Activated CD4-positive, alpha-beta memory T cell treated with anti-CD3 and anti-CD28 coated beads for 36 hours (primary cell): ENCODE measurements at regions not wholly inside any gene's neighbourhood (a gene's known extent, or its start where the extent isn't known, plus 50 kb on each side); places are given as distances from the start of the nearest gene placed in this dataset.

ENCODE experiments used
- CTCF ChIA-PET: fragments of 350-600 bp; sonication (Branson Sonifier 250); formaldehyde crosslinking; loops from one replicate; lab custom pipeline; 2021; ENCODE audit warnings: antibody characterized with exemption, inconsistent platforms; lab: Charles Lee
- POLR2A ChIA-PET: fragments of 350-600 bp; sonication (Branson Sonifier 250); formaldehyde crosslinking; loops from one replicate; lab custom pipeline; 2021; ENCODE audit warnings: antibody characterized with exemption; lab: Charles Lee
- DNase-seq: peaks from one replicate; pipeline ENCODE4 v3.0.0-alpha.2; 2020
- H3K27ac Mint-ChIP-seq: one replicate; pipeline ENCODE4 v1.8.0; 2021; ENCODE audit warnings: mixed read lengths
- H3K27me3 Mint-ChIP-seq: one replicate; pipeline ENCODE4 v1.8.0; 2021; ENCODE audit warnings: mixed read lengths
- H3K36me3 Mint-ChIP-seq: one replicate; pipeline ENCODE4 v1.8.0; 2021; ENCODE audit warnings: mixed read lengths
- H3K4me1 Mint-ChIP-seq: one replicate; pipeline ENCODE4 v1.8.0; 2021; ENCODE audit warnings: low read depth, mixed read lengths
- H3K4me3 Mint-ChIP-seq: one replicate; pipeline ENCODE4 v1.8.0; 2021; ENCODE audit warnings: mild to moderate bottlenecking, mixed read lengths
- H3K9me3 Mint-ChIP-seq: one replicate; pipeline ENCODE4 v1.8.0; 2021; ENCODE audit warnings: mixed read lengths
- intact Hi-C: fragments of 100-400 bp; cut with micrococcal nuclease; formaldehyde crosslinking; loops from one replicate; pipeline ENCODE4 v1.15.1; 2023

- Mint-ChIP-seq H3K4me3 (no peak overlapping the region), H3K36me3 (no peaks in the 10 kb centered on the region), H3K4me1 (no peaks in the 10 kb centered on the region), H3K9me3 (peaks cover 3% of the 10 kb centered on the region), H3K27ac (no peak overlapping the region), H3K27me3 (peaks cover 27% of the 10 kb centered on the region)
- CTCF ChIA-PET = interaction anchor here (1.7 kb wide), 1 partner anchor 17 kb away, joined by 5 read pairs; no protein-coding TSS in a partner anchor
- intact Hi-C loops = no loop called here
- DNase-seq = no peak
- POLR2A ChIA-PET = no interaction called here
These were observed 505.4 kb downstream of the BRD1 start for GRCh38 chr22:49322231-49322630.

GRCh38 chr22:49321477-49322055 is 506.1 kb downstream of the BRD1 start:
- no peak for DNase-seq
- H3K27me3 Mint-ChIP-seq = peaks cover 27% of the 10 kb centered on the region
- intact Hi-C loops = no loop called here
- no peaks in the 10 kb centered on the region for H3K36me3 Mint-ChIP-seq
- H3K27ac Mint-ChIP-seq = no peak overlapping the region
- ChIA-PET POLR2A (no interaction called here), CTCF (interaction anchor here (1.7 kb wide), 1 partner anchor 16 kb away, joined by 5 read pairs; no protein-coding TSS in a partner anchor)
- no peak overlapping the region for H3K4me3 Mint-ChIP-seq
- no peaks in the 10 kb centered on the region for H3K9me3 Mint-ChIP-seq
- H3K4me1 Mint-ChIP-seq = no peaks in the 10 kb centered on the region

GRCh38 chr22:49320714-49321476 is 506.8 kb downstream of the BRD1 start:
- intact Hi-C loops = no loop called here
- DNase-seq = no peak
- CTCF ChIA-PET = interaction anchor here (1.7 kb wide), 1 partner anchor 16 kb away, joined by 5 read pairs; no protein-coding TSS in a partner anchor
- Mint-ChIP-seq H3K4me1 (no peaks in the 10 kb centered on the region), H3K27ac (no peak overlapping the region), H3K4me3 (no peak overlapping the region), H3K9me3 (no peaks in the 10 kb centered on the region), H3K36me3 (no peaks in the 10 kb centered on the region), H3K27me3 (peaks cover 27% of the 10 kb centered on the region)
- POLR2A ChIA-PET = no interaction called here

GRCh38 chr22:49317369-49317768 is 510.3 kb downstream of the BRD1 start:
- ChIA-PET CTCF (interaction anchor here (0.8 kb wide), 2 partner anchors 12 to 76 kb away, joined by 3 to 5 read pairs; no protein-coding TSS in a partner anchor), POLR2A (no interaction called here)
- H3K4me3 Mint-ChIP-seq = no peak overlapping the region
- H3K9me3 Mint-ChIP-seq = no peaks in the 10 kb centered on the region
- H3K27ac Mint-ChIP-seq = no peak overlapping the region
- H3K36me3 Mint-ChIP-seq = no peaks in the 10 kb centered on the region
- DNase-seq = no peak
- peaks cover 20% of the 10 kb centered on the region for H3K27me3 Mint-ChIP-seq
- H3K4me1 Mint-ChIP-seq = no peaks in the 10 kb centered on the region
- intact Hi-C loops = no loop called here

- no peaks in the 10 kb centered on the region for H3K36me3 Mint-ChIP-seq
- intact Hi-C loops = no loop called here
- DNase-seq = no peak
- no peak overlapping the region for H3K4me3 Mint-ChIP-seq
- no peaks in the 10 kb centered on the region for H3K4me1 Mint-ChIP-seq
- H3K9me3 Mint-ChIP-seq = no peaks in the 10 kb centered on the region
- no peak overlapping the region for H3K27ac Mint-ChIP-seq
- peaks cover 1% of the 10 kb centered on the region for H3K27me3 Mint-ChIP-seq
- CTCF ChIA-PET = no interaction called here
- POLR2A ChIA-PET = no interaction called here
These were observed 515.1 kb downstream of the BRD1 start for GRCh38 chr22:49312601-49313000.

- CTCF ChIA-PET = no interaction called here
- Mint-ChIP-seq H3K36me3 (no peaks in the 10 kb centered on the region), H3K9me3 (no peaks in the 10 kb centered on the region), H3K4me3 (no peak overlapping the region), H3K27ac (no peak overlapping the region), H3K4me1 (no peaks in the 10 kb centered on the region), H3K27me3 (peaks cover 6% of the 10 kb centered on the region)
- intact Hi-C loops = no loop called here
- DNase-seq = no peak
- POLR2A ChIA-PET = no interaction called here
These were observed 517.3 kb downstream of the BRD1 start for GRCh38 chr22:49310354-49310753.

GRCh38 chr22:49308300-49308699 is 519.4 kb downstream of the BRD1 start:
- CTCF ChIA-PET = no interaction called here
- intact Hi-C loops = no loop called here
- no peaks in the 10 kb centered on the region for H3K9me3 Mint-ChIP-seq

GRCh38 chr22:49307870-49308269 is 519.8 kb downstream of the BRD1 start:
- Mint-ChIP-seq H3K4me3 (no peak overlapping the region), H3K9me3 (no peaks in the 10 kb centered on the region), H3K4me1 (no peaks in the 10 kb centered on the region), H3K36me3 (no peaks in the 10 kb centered on the region), H3K27ac (no peak overlapping the region), H3K27me3 (peaks cover 18% of the 10 kb centered on the region)
- POLR2A ChIA-PET = no interaction called here
- DNase-seq = no peak
- intact Hi-C loops = no loop called here
- CTCF ChIA-PET = no interaction called here

More at GRCh38 chr22:49308300-49308699, 519.4 kb downstream of the BRD1 start:
- H3K4me1 Mint-ChIP-seq = no peaks in the 10 kb centered on the region
- no peaks in the 10 kb centered on the region for H3K36me3 Mint-ChIP-seq
- no peak overlapping the region for H3K4me3 Mint-ChIP-seq
- H3K27me3 Mint-ChIP-seq = peaks cover 14% of the 10 kb centered on the region
- no peak overlapping the region for H3K27ac Mint-ChIP-seq
- POLR2A ChIA-PET = no interaction called here
- no peak for DNase-seq

GRCh38 chr22:49307481-49307830 is 520.2 kb downstream of the BRD1 start:
- no peak for DNase-seq
- intact Hi-C loops = no loop called here
- no peaks in the 10 kb centered on the region for H3K4me1 Mint-ChIP-seq

GRCh38 chr22:49306632-49307480 is 520.8 kb downstream of the BRD1 start:
- peaks cover 18% of the 10 kb centered on the region for H3K27me3 Mint-ChIP-seq
- no peaks in the 10 kb centered on the region for H3K4me1 Mint-ChIP-seq
- intact Hi-C loops = no loop called here
- CTCF ChIA-PET = no interaction called here
- no peaks in the 10 kb centered on the region for H3K36me3 Mint-ChIP-seq
- no peak overlapping the region for H3K27ac Mint-ChIP-seq
- H3K4me3 Mint-ChIP-seq = no peak overlapping the region
- POLR2A ChIA-PET = no interaction called here
- DNase-seq = no peak
- H3K9me3 Mint-ChIP-seq = no peaks in the 10 kb centered on the region

More at GRCh38 chr22:49307481-49307830, 520.2 kb downstream of the BRD1 start:
- H3K9me3 Mint-ChIP-seq = no peaks in the 10 kb centered on the region
- H3K4me3 Mint-ChIP-seq = no peak overlapping the region
- H3K36me3 Mint-ChIP-seq = no peaks in the 10 kb centered on the region
- CTCF ChIA-PET = no interaction called here
- peaks cover 18% of the 10 kb centered on the region for H3K27me3 Mint-ChIP-seq
- H3K27ac Mint-ChIP-seq = no peak overlapping the region
- POLR2A ChIA-PET = no interaction called here

GRCh38 chr22:49305966-49306631 is 521.6 kb downstream of the BRD1 start:
- ChIA-PET POLR2A (no interaction called here), CTCF (interaction anchor here (1.0 to 3.7 kb wide), 7 partner anchors 11 to 259 kb away, joined by 3 to 28 read pairs (median 5); no protein-coding TSS in a partner anchor)
- no peaks in the 10 kb centered on the region for H3K9me3 Mint-ChIP-seq
- H3K27ac Mint-ChIP-seq = no peak overlapping the region
- intact Hi-C loops = no loop called here
- H3K4me1 Mint-ChIP-seq = no peaks in the 10 kb centered on the region
- no peak for DNase-seq
- H3K4me3 Mint-ChIP-seq = no peak overlapping the region
- H3K27me3 Mint-ChIP-seq = peaks cover 18% of the 10 kb centered on the region
- H3K36me3 Mint-ChIP-seq = no peaks in the 10 kb centered on the region
